ENCODE measurements at regions not wholly inside any gene's neighbourhood (a gene's known extent, or its start where the extent isn't known, plus 50 kb on each side); places are given as distances from the start of the nearest gene placed in this dataset.

DNA sequence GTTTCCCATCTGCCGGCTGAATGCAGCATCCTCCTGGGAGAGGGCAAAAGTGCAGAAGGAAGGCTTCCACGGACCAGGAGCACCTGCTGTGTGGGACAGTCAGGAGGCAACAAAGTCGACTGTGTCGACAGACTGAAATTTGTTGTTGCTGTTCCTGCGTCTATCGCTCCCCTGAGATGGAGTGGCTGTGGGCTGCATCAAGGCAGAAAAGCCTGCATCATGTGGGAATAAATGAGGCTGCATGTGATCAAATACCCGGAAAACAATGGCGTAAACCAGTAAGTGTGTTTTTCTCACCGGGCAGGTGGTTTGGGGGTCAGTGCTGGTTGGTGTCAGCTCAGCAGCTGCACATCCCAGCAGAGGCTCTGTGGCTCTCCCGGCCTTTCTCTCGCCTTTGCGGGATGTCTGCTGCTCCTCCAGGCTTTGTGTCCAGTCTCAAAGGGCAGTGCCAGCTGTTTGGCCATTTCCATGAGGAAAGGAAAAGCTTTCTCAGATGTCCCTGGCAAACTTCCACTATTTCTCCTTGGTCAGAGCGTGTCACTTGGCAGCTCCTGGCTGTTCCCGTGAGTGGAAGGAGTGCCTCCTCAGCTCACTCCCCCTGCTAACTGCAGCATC is 262.4 kb downstream of the NDUFA10 start:
- TF ChIP-seq, protein P1, sequence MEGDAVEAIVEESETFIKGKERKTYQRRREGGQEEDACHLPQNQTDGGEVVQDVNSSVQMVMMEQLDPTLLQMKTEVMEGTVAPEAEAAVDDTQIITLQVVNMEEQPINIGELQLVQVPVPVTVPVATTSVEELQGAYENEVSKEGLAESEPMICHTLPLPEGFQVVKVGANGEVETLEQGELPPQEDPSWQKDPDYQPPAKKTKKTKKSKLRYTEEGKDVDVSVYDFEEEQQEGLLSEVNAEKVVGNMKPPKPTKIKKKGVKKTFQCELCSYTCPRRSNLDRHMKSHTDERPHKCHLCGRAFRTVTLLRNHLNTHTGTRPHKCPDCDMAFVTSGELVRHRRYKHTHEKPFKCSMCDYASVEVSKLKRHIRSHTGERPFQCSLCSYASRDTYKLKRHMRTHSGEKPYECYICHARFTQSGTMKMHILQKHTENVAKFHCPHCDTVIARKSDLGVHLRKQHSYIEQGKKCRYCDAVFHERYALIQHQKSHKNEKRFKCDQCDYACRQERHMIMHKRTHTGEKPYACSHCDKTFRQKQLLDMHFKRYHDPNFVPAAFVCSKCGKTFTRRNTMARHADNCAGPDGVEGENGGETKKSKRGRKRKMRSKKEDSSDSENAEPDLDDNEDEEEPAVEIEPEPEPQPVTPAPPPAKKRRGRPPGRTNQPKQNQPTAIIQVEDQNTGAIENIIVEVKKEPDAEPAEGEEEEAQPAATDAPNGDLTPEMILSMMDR (IDR thresholded peaks at IDR 0.05; ENCODE audit: insufficient read depth, low read length): no peak
- no peak for TF ChIP-seq POLR2AphosphoS5 (IDR thresholded peaks at IDR 0.05; ENCODE audit: low read depth)
- no peak for TF ChIP-seq REST (IDR thresholded peaks at IDR 0.05; ENCODE audit: insufficient replicate concordance, low read depth)
